Fibroblast of mammary gland (primary cell): ENCODE measurements at regions not wholly inside any gene's neighbourhood (a gene's known extent, or its start where the extent isn't known, plus 50 kb on each side); places are given as distances from the start of the nearest gene placed in this dataset.

Experiments used
- DNase-seq: peaks from one replicate; pipeline ENCODE4 v3.0.0-alpha.2; 2010; ENCODE audit warnings: low read depth
- H3K4me3 ChIP-seq: 2 replicates; pipeline ENCODE4 v1.5.1; 2011; ENCODE audit warnings: low read depth, mild to moderate bottlenecking, low read length, moderate library complexity; ENCODE audit not compliant: control insufficient read depth
- TF ChIP-seq, protein P1 (sequence below): conservative IDR thresholded peaks from 2 replicates; pipeline ENCODE4 v1.5.1; 2011; ENCODE audit warnings: low read depth, low read length, inconsistent platforms; ENCODE audit not compliant: control insufficient read depth, insufficient read depth

- H3K4me3 ChIP-seq: no peak overlapping the region
- TF ChIP-seq, protein P1, sequence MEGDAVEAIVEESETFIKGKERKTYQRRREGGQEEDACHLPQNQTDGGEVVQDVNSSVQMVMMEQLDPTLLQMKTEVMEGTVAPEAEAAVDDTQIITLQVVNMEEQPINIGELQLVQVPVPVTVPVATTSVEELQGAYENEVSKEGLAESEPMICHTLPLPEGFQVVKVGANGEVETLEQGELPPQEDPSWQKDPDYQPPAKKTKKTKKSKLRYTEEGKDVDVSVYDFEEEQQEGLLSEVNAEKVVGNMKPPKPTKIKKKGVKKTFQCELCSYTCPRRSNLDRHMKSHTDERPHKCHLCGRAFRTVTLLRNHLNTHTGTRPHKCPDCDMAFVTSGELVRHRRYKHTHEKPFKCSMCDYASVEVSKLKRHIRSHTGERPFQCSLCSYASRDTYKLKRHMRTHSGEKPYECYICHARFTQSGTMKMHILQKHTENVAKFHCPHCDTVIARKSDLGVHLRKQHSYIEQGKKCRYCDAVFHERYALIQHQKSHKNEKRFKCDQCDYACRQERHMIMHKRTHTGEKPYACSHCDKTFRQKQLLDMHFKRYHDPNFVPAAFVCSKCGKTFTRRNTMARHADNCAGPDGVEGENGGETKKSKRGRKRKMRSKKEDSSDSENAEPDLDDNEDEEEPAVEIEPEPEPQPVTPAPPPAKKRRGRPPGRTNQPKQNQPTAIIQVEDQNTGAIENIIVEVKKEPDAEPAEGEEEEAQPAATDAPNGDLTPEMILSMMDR: no peak
- no peak for DNase-seq
These were observed 227.3 kb upstream of the DAAM1 start for GRCh38 chr14:58961045-58961731.

GRCh38 chr14:58963873-58964597 lies 224.4 kb upstream of the DAAM1 start:
- H3K4me3 ChIP-seq: no peak overlapping the region
- DNase-seq: no peak
- TF ChIP-seq, protein P1: no peak

- TF ChIP-seq, protein P1: no peak
- no peak for DNase-seq
- no peak overlapping the region for H3K4me3 ChIP-seq
These were observed 223.9 kb upstream of the DAAM1 start for GRCh38 chr14:58964598-58964928.

GRCh38 chr14:58965601-58966000 lies 222.9 kb upstream of the DAAM1 start:
- H3K4me3 ChIP-seq: no peak overlapping the region
- DNase-seq: no peak
- TF ChIP-seq, protein P1: no peak

DNA sequence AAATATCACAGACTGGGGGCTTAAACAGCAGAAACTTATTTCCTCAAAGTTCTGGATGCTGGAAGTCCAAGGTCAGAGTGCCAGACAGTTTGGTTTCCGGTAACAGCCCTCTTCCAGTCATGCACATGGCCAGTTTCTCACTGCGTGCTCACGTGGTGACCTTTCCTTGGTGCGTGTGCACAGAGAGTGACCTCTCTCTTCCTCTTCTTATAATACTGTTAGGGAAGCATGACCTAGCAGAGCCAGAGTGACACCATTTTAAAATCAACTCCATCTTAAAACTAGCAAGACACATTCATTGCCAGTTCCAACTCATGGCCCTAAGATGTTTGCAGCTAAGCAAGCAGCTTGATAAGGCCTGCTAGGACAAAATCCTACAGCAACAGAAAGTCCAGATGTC lies 221.5 kb upstream of the DAAM1 start:
- TF ChIP-seq, protein P1: no peak
- no peak for DNase-seq
- no peak overlapping the region for H3K4me3 ChIP-seq

DNA sequence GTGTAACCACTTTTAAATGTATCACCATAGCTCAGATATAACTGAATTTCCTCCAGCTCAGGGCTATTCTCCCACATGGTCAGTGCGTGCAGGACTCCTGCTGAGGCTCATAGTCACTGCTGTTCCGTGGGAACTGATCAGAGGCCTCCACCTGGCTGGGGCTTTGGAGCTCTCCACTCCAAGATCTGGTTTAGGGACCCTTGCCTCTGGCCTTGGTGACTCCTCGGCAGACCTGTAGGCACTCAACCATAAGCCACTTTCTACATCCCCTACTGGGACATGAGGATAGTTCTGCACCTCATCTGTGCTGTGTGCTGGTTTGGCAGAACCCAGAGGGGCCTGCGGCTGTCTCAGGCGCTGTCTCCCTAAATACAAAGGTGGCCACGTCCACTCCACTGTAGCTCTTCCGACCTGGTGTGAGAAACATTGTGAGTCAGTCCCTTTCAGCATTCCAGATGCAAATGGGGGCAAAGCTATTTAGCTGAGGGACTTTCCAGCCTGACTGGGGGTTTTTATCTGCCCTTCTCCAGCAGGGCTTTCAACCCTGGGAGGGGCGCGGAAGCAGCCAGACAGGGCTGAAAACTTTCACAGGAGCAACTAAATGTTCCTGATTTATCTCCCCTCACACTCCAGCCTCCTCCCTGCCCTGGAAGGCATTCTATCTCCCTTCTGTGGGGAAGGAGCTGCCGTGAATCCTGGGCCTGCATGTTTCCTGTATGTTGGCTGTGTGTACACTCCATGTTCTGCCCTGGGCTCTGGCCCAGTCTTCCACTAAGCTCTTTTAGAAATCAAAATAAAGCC lies 218.3 kb upstream of the DAAM1 start:
- TF ChIP-seq, protein P1: no peak
- DNase-seq: no peak
- no peak overlapping the region for H3K4me3 ChIP-seq
